ENCODE measurements at regions not wholly inside any gene's neighbourhood (a gene's known extent, or its start where the extent isn't known, plus 50 kb on each side); places are given as distances from the start of the nearest gene placed in this dataset.

DNA sequence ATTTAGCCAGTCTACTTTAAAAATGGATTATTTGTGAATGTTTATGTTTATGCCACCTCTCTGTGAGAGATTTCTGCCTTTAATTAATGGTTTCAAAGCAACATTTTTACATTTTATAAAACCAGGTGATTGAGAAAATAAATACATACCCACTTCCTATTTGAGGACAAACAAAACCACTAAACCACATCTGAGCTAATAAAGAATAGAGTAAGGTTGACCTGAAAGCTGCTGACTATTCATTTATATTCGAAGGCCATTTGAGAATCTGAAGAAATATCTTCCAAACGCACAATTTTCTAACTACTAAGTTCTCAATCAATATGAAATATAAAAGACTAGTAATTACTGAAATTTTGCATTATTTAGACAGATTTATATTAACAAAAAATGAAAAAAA lies 705.1 kb downstream of the XPNPEP1 start:
- Histone ChIP-seq H3K23ac (ENCODE audit: insufficient read length) (no peak overlapping the region), H2BK120ac (replicated peaks; ENCODE audit: low read depth, low read length) (no peak overlapping the region), H2AK5ac (ENCODE audit: low read depth, low read length) (no peak overlapping the region), H2BK5ac (ENCODE audit: low read depth, low read length) (no peak overlapping the region), H4K91ac (replicated peaks; ENCODE audit: insufficient read length, low read length) (no peak overlapping the region), H3K4me1 (replicated peaks in 1 of 4; ENCODE audit: control insufficient read depth in 3 of 4, insufficient read depth in 4 of 4, low read length in 3 of 4) (no peaks in the 10 kb centered on the region), H3K9me3 (ENCODE audit: insufficient read depth in 2 of 2, low read depth in 1 of 2, low read length in 1 of 2) (no peaks in the 10 kb centered on the region), H2BK12ac (ENCODE audit: low read depth, low read length) (no peak overlapping the region), H3K14ac (ENCODE audit: insufficient read length) (no peak overlapping the region), H3K79me1 (ENCODE audit: low read depth, low read length) (no peaks in the 10 kb centered on the region), H3K18ac (ENCODE audit: extremely low read depth, low read length) (no peak overlapping the region), H4K20me1 (replicated peaks in 1 of 2; ENCODE audit: control insufficient read depth in 1 of 2, insufficient read depth in 2 of 2, low read length in 2 of 2) (no peaks in the 10 kb centered on the region), H3K56ac (replicated peaks; ENCODE audit: insufficient read length, low read depth, low read length) (no peak overlapping the region), H4K5ac (ENCODE audit: insufficient read length, low read depth, low read length) (no peak overlapping the region), H2AFZ (ENCODE audit: low read length) (no peak overlapping the region), H2BK20ac (ENCODE audit: low read length) (no peak overlapping the region), H3K23me2 (ENCODE audit: low read depth, low read length) (0 out of 2 replicates have a peak, but pooled peaks cover 1% of the 10 kb centered on the region), H3K4ac (replicated peaks; ENCODE audit: insufficient read length, low read depth, low read length) (no peak overlapping the region), H4K8ac (ENCODE audit: extremely low read depth, insufficient read depth, low read length) (no peak overlapping the region), H3K36me3 (ENCODE audit: control insufficient read depth in 2 of 4, insufficient read depth in 4 of 4, low read length in 3 of 4) (no peaks in the 10 kb centered on the region), H3K27me3 (replicated peaks in 1 of 4; ENCODE audit: control insufficient read depth in 3 of 4, extremely low read depth in 1 of 4, insufficient read depth in 3 of 4, low read length in 3 of 4) (no peaks in the 10 kb centered on the region), H3K4me3 (ENCODE audit: extremely low read depth in 1 of 4, insufficient read depth in 2 of 4, low read depth in 3 of 4, low read length in 4 of 4) (no peak overlapping the region), H2BK15ac (ENCODE audit: low read length) (no peak overlapping the region), H3K27ac (ENCODE audit: low read depth, low read length) (no peak overlapping the region), H3K9ac (replicated peaks in 1 of 4; ENCODE audit: extremely low read depth in 1 of 4, low read depth in 3 of 4, low read length in 3 of 4) (no peak overlapping the region), H3K4me2 (ENCODE audit: insufficient read depth in 1 of 2, low read depth in 2 of 2, low read length in 2 of 2) (no peak overlapping the region), H3K79me2 (ENCODE audit: control insufficient read depth in 1 of 2, insufficient read depth in 2 of 2, low read length in 2 of 2) (no peaks in the 10 kb centered on the region)
- WGBS, 2 experiments (ENCODE audit: extremely low coverage in 1 of 2, insufficient coverage in 1 of 2, insufficient read length in 1 of 2, insufficient replicate concordance in 2 of 2, low coverage in 1 of 2, low lambda C conversion rate in 2 of 2, missing lambda C conversion rate in 1 of 2), result 95% methylated on average over 2 of the region's 2 CpGs; no CpG with 5 or more reads in 1 of the 2 experiments
- POLR2A ChIA-PET (ENCODE audit: partially characterized antibody), result no interaction called here
- CTCF ChIA-PET (ENCODE audit: partially characterized antibody), result no interaction called here
- DNase-seq (ENCODE audit: low read depth in 1 of 2, low spot score in 2 of 2), result no peak
- TF ChIP-seq SIX5 (IDR thresholded peaks at IDR 0.05; ENCODE audit: low read depth, low read length) (no peak), CREB1 (IDR thresholded peaks at IDR 0.05) (no peak), NRF1 (IDR thresholded peaks at IDR 0.05; ENCODE audit: low read depth, low read length) (no peak), RXRA (IDR thresholded peaks at IDR 0.05; ENCODE audit: insufficient read depth, low read depth, low read length) (no peak), SIN3A (conservative IDR thresholded peaks at IDR 0.05 in 1 of 2, IDR thresholded peaks at IDR 0.05 in 1 of 2; ENCODE audit: low read depth in 1 of 2, low read length in 2 of 2) (no peak), CTBP2 (IDR thresholded peaks at IDR 0.05; ENCODE audit: borderline replicate concordance, insufficient read depth, insufficient read length, low read length) (no peak), POLR2A (IDR thresholded peaks at IDR 0.05; ENCODE audit: control extremely low read depth in 1 of 2, low read depth in 2 of 2, low read length in 2 of 2) (no peak), CHD1 (IDR thresholded peaks at IDR 0.05; ENCODE audit: low read depth, low read length) (no peak), TAF7 (optimal IDR thresholded peaks at IDR 0.05; ENCODE audit: borderline replicate concordance, low read depth, low read length) (no peak), SP2 (IDR thresholded peaks at IDR 0.05; ENCODE audit: low read length) (no peak), TCF12 (IDR thresholded peaks at IDR 0.05; ENCODE audit: low read depth, low read length) (no peak), FOSL1 (IDR thresholded peaks at IDR 0.05; ENCODE audit: insufficient read depth, low read depth, low read length) (no peak), BCL11A (IDR thresholded peaks at IDR 0.05; ENCODE audit: low read depth in 2 of 2, low read length in 2 of 2) (no peak), HDAC2 (IDR thresholded peaks at IDR 0.05; ENCODE audit: borderline replicate concordance in 1 of 2, low read depth in 2 of 2, low read length in 2 of 2) (no peak), TAF1 (IDR thresholded peaks at IDR 0.05; ENCODE audit: low read depth, low read length) (no peak), EZH2 (IDR thresholded peaks at IDR 0.05; ENCODE audit: low read depth, low read length, severe bottlenecking) (no peak)
- no peak for FAIRE-seq
